WTC11 (cell line): ENCODE measurements at regions not wholly inside any gene's neighbourhood (a gene's known extent, or its start where the extent isn't known, plus 50 kb on each side); places are given as distances from the start of the nearest gene placed in this dataset.
"Not testable (repeated sequence)": the region's sequence is repeated elsewhere in the genome, so short reads cannot be mapped to it uniquely, and the experiment has no call there.

ENCODE experiments used
- CTCF ChIP-seq: fragments of 200-600 bp; IDR thresholded peaks from 2 replicates; pipeline ENCODE4 v1.8.0; 2022; ENCODE audit warnings: antibody characterized with exemption
- ELF4 ChIP-seq: sonication (generic); formaldehyde crosslinking; IDR thresholded peaks from 2 replicates; pipeline ENCODE4 v1.8.1; 2022; ENCODE audit warnings: low read depth, mild to moderate bottlenecking, moderate library complexity, missing genetic modification reagents
- ETV6 ChIP-seq: sonication (generic); formaldehyde crosslinking; IDR thresholded peaks from 2 replicates; pipeline ENCODE4 v1.8.1; 2022; ENCODE audit warnings: mild to moderate bottlenecking, missing genetic modification reagents
- FOXJ3 ChIP-seq: sonication (generic); formaldehyde crosslinking; IDR thresholded peaks from 2 replicates; pipeline ENCODE4 v1.9.0; 2021; ENCODE audit warnings: missing genetic modification reagents, mild to moderate bottlenecking, borderline replicate concordance
- FOXP1 ChIP-seq: sonication (generic); formaldehyde crosslinking; IDR thresholded peaks from 2 replicates; pipeline ENCODE4 v1.8.0; 2022; ENCODE audit warnings: missing genetic modification reagents, mild to moderate bottlenecking, moderate library complexity, borderline replicate concordance
- JUN ChIP-seq: sonication (generic); formaldehyde crosslinking; IDR thresholded peaks from 2 replicates; pipeline ENCODE4 v1.8.0; 2023; ENCODE audit warnings: mild to moderate bottlenecking, missing genetic modification reagents
- NR2C2 ChIP-seq: sonication (generic); formaldehyde crosslinking; IDR thresholded peaks from 2 replicates; pipeline ENCODE4 v1.8.0; 2022; ENCODE audit warnings: mild to moderate bottlenecking, missing genetic modification reagents
- SMAD4 ChIP-seq: sonication (generic); formaldehyde crosslinking; IDR thresholded peaks from 2 replicates; pipeline ENCODE4 v1.8.0; 2022; ENCODE audit warnings: mild to moderate bottlenecking, missing genetic modification reagents
- TCF7 ChIP-seq: sonication (generic); formaldehyde crosslinking; IDR thresholded peaks from 2 replicates; pipeline ENCODE4 v1.8.0; 2022; ENCODE audit warnings: mild to moderate bottlenecking, low read depth, missing genetic modification reagents, moderate library complexity
- TEAD4 ChIP-seq: sonication (generic); formaldehyde crosslinking; IDR thresholded peaks from 2 replicates; pipeline ENCODE4 v1.8.0; 2022; ENCODE audit warnings: mild to moderate bottlenecking, missing genetic modification reagents
- ZNF121 ChIP-seq: sonication (generic); formaldehyde crosslinking; IDR thresholded peaks from 2 replicates; pipeline ENCODE4 v1.8.0; 2023; ENCODE audit warnings: missing genetic modification reagents
- ZNF671 ChIP-seq: fragments of 250-450 bp; sonication (Bioruptor Pico); IDR thresholded peaks from 2 replicates; pipeline ENCODE4 v1.8.0; 2021; ENCODE audit warnings: mild to moderate bottlenecking

- not testable (repeated sequence) for TF ChIP-seq CTCF; FOXJ3; ELF4 (CRISPR knock-in tag); SMAD4 (CRISPR knock-in tag); ETV6; FOXP1 (CRISPR knock-in tag); ZNF671 (CRISPR knock-in tag); TCF7 (CRISPR knock-in tag); NR2C2; JUN (CRISPR knock-in tag); TEAD4 (CRISPR knock-in tag); ZNF121 (CRISPR knock-in tag)
Measured at GRCh38 chr5:106032069-106032468, 1638.7 kb downstream of the EFNA5 start.
